A549 (cell line): ENCODE measurements at regions not wholly inside any gene's neighbourhood (a gene's known extent, or its start where the extent isn't known, plus 50 kb on each side); places are given as distances from the start of the nearest gene placed in this dataset.
A peak's percentile ranks its signal among the peaks of the same experiment; 100 is the strongest.

Source experiments
- ATAC-seq, 2 experiments: fragments of 200-7000 bp in 1 of 2; fragments of >200 bp in 1 of 2; cut with Nextera tagmentation in 1 of 2; cut with Tn5 transposase in 1 of 2; 3 replicates each; pipeline versions ENCODE4 v1.8.0 to v1.9.1; 2018 to 2020; ENCODE audit warnings: mild to moderate bottlenecking in 1 of 2, moderate library complexity in 1 of 2
- CTCF ChIA-PET: fragments of 300-600 bp; sonication (Branson Sonifier 250); formaldehyde crosslinking; extraction: SDS; loops from one replicate; lab custom pipeline; 2021; ENCODE audit warnings: antibody characterized with exemption, inconsistent platforms; lab: Yijun Ruan, JAX
- POLR2A ChIA-PET: fragments of 350-600 bp; formaldehyde crosslinking; extraction: SDS; loops from one replicate; lab custom pipeline; 2021; ENCODE audit warnings: antibody characterized with exemption, inconsistent platforms; lab: Yijun Ruan, JAX
- DNase-seq, 2 experiments: peaks; one replicate each; pipeline versions ENCODE4 v3.0.0 to v3.0.0-alpha.2; 2011 to 2016; ENCODE audit warnings: low read depth in 1 of 2, low spot score in 1 of 2
- FAIRE-seq: peaks from 2 replicates; lab custom pipeline; 2011; peaks lifted over from hg19 to GRCh38; lab: Jason Lieb, UNC
- H3K27ac ChIP-seq, 2 experiments: fragments of >200 bp; sonication (Bioruptor Twin); formaldehyde crosslinking; 3 replicates each; pipeline ENCODE4 v1.5.1; 2016 to 2017
- H3K4me1 ChIP-seq: fragments of >200 bp; sonication (Bioruptor Twin); formaldehyde crosslinking; 3 replicates; pipeline ENCODE4 v1.6.1; 2016
- H3K4me2 ChIP-seq: fragments of >200 bp; sonication (Bioruptor Twin); formaldehyde crosslinking; 3 replicates; pipeline ENCODE4 v1.6.1; 2016
- H3K4me3 ChIP-seq: fragments of >200 bp; sonication (Bioruptor Twin); formaldehyde crosslinking; 3 replicates; pipeline ENCODE4 v1.5.1; 2016
- H3K9me3 ChIP-seq: fragments of >200 bp; sonication (Bioruptor Twin); formaldehyde crosslinking; 3 replicates; pipeline ENCODE4 v1.6.1; 2016
- BHLHE40 ChIP-seq: IDR thresholded peaks from 2 replicates; pipeline ENCODE4 v1.6.1; 2012; ENCODE audit warnings: low read depth, low read length, inconsistent platforms
- CBX8 ChIP-seq: fragments of 200-600 bp; sonication (generic); IDR thresholded peaks from 2 replicates; pipeline ENCODE4 v1.6.1; 2016
- CEBPB ChIP-seq, 2 experiments: fragments of >200 bp in 1 of 2; sonication (Bioruptor Twin) in 1 of 2; formaldehyde crosslinking in 1 of 2; IDR thresholded peaks; 2 replicates each; pipeline ENCODE4 v1.6.1; 2012 to 2016
- CHD2 ChIP-seq: fragments of 150-350 bp; IDR thresholded peaks from 2 replicates; pipeline ENCODE4 v1.6.1; 2014; ENCODE audit warnings: low read length; ENCODE audit not compliant: partially characterized antibody
- CHD4 ChIP-seq: fragments of 200-600 bp; sonication (generic); IDR thresholded peaks from 2 replicates; pipeline ENCODE4 v1.6.1; 2016; ENCODE audit warnings: antibody characterized with exemption, mild to moderate bottlenecking, borderline replicate concordance
- EP300 ChIP-seq, 2 experiments: fragments of >200 bp; sonication (Bioruptor Twin); formaldehyde crosslinking; IDR thresholded peaks; 2 replicates in 1 of 2; 3 replicates in 1 of 2; pipeline ENCODE4 v1.6.1; 2016 to 2017
- FOSL2 ChIP-seq, 2 experiments: fragments of 450-650 bp in 1 of 2; fragments of >200 bp in 1 of 2; sonication (Bioruptor Twin) in 1 of 2; formaldehyde crosslinking; IDR thresholded peaks; 2 replicates each; pipeline versions ENCODE4 v1.5.0 to v1.6.1; 2016 to 2020; ENCODE audit warnings: mild to moderate bottlenecking in 1 of 2, moderate library complexity in 1 of 2
- GATA3 ChIP-seq: IDR thresholded peaks from 2 replicates; pipeline ENCODE4 v1.6.1; 2012; ENCODE audit warnings: borderline replicate concordance
- HDAC2 ChIP-seq: fragments of 200-600 bp; sonication (generic); IDR thresholded peaks from 2 replicates; pipeline ENCODE4 v1.6.1; 2016
- HEYL ChIP-seq: fragments of 250-450 bp; sonication (Bioruptor Pico); IDR thresholded peaks from 2 replicates; pipeline ENCODE4 v1.8.0; 2021; ENCODE audit warnings: mild to moderate bottlenecking, moderate library complexity
- HOXB13 ChIP-seq: fragments of 250-450 bp; sonication (Bioruptor Pico); IDR thresholded peaks from 2 replicates; pipeline ENCODE4 v1.5.0; 2020; ENCODE audit warnings: low read depth, mild to moderate bottlenecking, moderate library complexity
- HOXB5 ChIP-seq: fragments of 250-450 bp; sonication (Bioruptor Pico); IDR thresholded peaks from 2 replicates; pipeline ENCODE4 v1.5.0; 2020; ENCODE audit warnings: mild to moderate bottlenecking, moderate library complexity
- MAFK ChIP-seq: fragments of 450-650 bp; IDR thresholded peaks from 2 replicates; pipeline ENCODE4 v1.6.1; 2014; ENCODE audit not compliant: partially characterized antibody
- MAX ChIP-seq: IDR thresholded peaks from 2 replicates; pipeline ENCODE4 v1.6.1; 2012
- MAZ ChIP-seq: fragments of 150-350 bp; IDR thresholded peaks from 2 replicates; pipeline ENCODE4 v1.6.1; 2014; ENCODE audit warnings: antibody characterized with exemption, low read depth, low read length, borderline replicate concordance
- NFE2L2 ChIP-seq: fragments of 150-350 bp; conservative IDR thresholded peaks from 2 replicates; pipeline ENCODE4 v1.6.1; 2014; ENCODE audit warnings: low read length
- PHF8 ChIP-seq: fragments of 200-600 bp; sonication (generic); IDR thresholded peaks from 2 replicates; pipeline ENCODE4 v1.6.1; 2016; ENCODE audit warnings: low read depth, mild to moderate bottlenecking, antibody characterized with exemption, moderate library complexity, borderline replicate concordance
- POLR2A ChIP-seq: IDR thresholded peaks from 2 replicates; pipeline ENCODE4 v1.6.1; 2012; ENCODE audit warnings: mild to moderate bottlenecking, low read length
- RAD21 ChIP-seq, 2 experiments: fragments of >200 bp in 1 of 2; sonication (Bioruptor Twin) in 1 of 2; formaldehyde crosslinking in 1 of 2; IDR thresholded peaks in 1 of 2; conservative IDR thresholded peaks in 1 of 2; 2 replicates in 1 of 2; 3 replicates in 1 of 2; pipeline ENCODE4 v1.6.1; 2012 to 2018; ENCODE audit warnings: inconsistent platforms in 1 of 2
- RCOR1 ChIP-seq: fragments of 150-350 bp; IDR thresholded peaks from 2 replicates; pipeline ENCODE4 v1.6.1; 2014; ENCODE audit warnings: antibody characterized with exemption, low read length, low read depth
- RNF2 ChIP-seq: fragments of 200-600 bp; sonication (generic); IDR thresholded peaks from 2 replicates; pipeline ENCODE4 v1.6.1; 2016; ENCODE audit warnings: low read depth, mild to moderate bottlenecking, antibody characterized with exemption, moderate library complexity, borderline replicate concordance
- SMC3 ChIP-seq: fragments of >200 bp; sonication (Bioruptor Twin); formaldehyde crosslinking; IDR thresholded peaks from 3 replicates; pipeline ENCODE4 v1.6.1; 2018; ENCODE audit warnings: inconsistent platforms
- SREBF2 ChIP-seq: fragments of 450-650 bp; IDR thresholded peaks from 2 replicates; pipeline ENCODE4 v1.6.1; 2014; ENCODE audit warnings: mild to moderate bottlenecking, moderate library complexity
- TP53 ChIP-seq: fragments of 250-450 bp; sonication (Bioruptor Pico); IDR thresholded peaks from 2 replicates; pipeline ENCODE4 v1.5.0; 2021; ENCODE audit warnings: mild to moderate bottlenecking, moderate library complexity
- ZFP36 ChIP-seq: fragments of 450-650 bp; IDR thresholded peaks from 2 replicates; pipeline ENCODE4 v1.6.1; 2014; ENCODE audit warnings: borderline replicate concordance; ENCODE audit not compliant: partially characterized antibody
- WGBS: methylation state at CpG from one replicate; pipeline ENCODE4 v1.1.6; 2017; ENCODE audit errors: missing lambda C conversion rate; 5-methylcytosine and 5-hydroxymethylcytosine counted together
- TF ChIP-seq, protein P1 (sequence below): fragments of 450-650 bp; IDR thresholded peaks from 2 replicates; pipeline ENCODE4 v1.6.1; 2014; ENCODE audit warnings: antibody characterized with exemption
- TF ChIP-seq, protein P2 (sequence below): fragments of 250-450 bp; sonication (Bioruptor Pico); IDR thresholded peaks from 2 replicates; pipeline ENCODE4 v1.5.0; 2021; ENCODE audit warnings: mild to moderate bottlenecking, moderate library complexity, borderline replicate concordance
- TF ChIP-seq, protein P3 (sequence below): fragments of >200 bp; sonication (Bioruptor Twin); formaldehyde crosslinking; IDR thresholded peaks from 3 replicates; pipeline ENCODE4 v1.5.1; 2016

- ChIA-PET POLR2A (no interaction called here), CTCF (interaction anchor here (2.7 kb wide), 1 partner anchor 106 kb away, joined by 12 read pairs; no protein-coding TSS in a partner anchor)
- ATAC-seq (no peak), FAIRE-seq (no peak), DNase-seq (no peak)
- Histone ChIP-seq H3K27ac (no peak overlapping the region), H3K4me2 (no peak overlapping the region), H3K4me3 (no peak overlapping the region), H3K9me3 (no peaks in the 10 kb centered on the region; the same call in 2 of the 3 replicates), H3K4me1 (no peaks in the 10 kb centered on the region)
- 80% methylated on average over 44 of the region's 51 CpGs for WGBS
- TF ChIP-seq CEBPB (IDR thresholded peaks at IDR 0.05) (no peak), NFE2L2 (no peak), ZFP36 (no peak), SMC3 (no peak), GATA3 (no peak), TP53 (CRISPR knock-in tag) (no peak), EP300 (IDR thresholded peaks at IDR 0.05) (no peak), MAFK (no peak), CHD4 (no peak), POLR2A (no peak), HOXB5 (CRISPR knock-in tag) (no peak), RCOR1 (no peak), MAZ (no peak), BHLHE40 (no peak), HOXB13 (CRISPR knock-in tag) (no peak)
- TF ChIP-seq, protein P1, sequence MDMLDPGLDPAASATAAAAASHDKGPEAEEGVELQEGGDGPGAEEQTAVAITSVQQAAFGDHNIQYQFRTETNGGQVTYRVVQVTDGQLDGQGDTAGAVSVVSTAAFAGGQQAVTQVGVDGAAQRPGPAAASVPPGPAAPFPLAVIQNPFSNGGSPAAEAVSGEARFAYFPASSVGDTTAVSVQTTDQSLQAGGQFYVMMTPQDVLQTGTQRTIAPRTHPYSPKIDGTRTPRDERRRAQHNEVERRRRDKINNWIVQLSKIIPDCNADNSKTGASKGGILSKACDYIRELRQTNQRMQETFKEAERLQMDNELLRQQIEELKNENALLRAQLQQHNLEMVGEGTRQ = no peak
- TF ChIP-seq, protein P2, sequence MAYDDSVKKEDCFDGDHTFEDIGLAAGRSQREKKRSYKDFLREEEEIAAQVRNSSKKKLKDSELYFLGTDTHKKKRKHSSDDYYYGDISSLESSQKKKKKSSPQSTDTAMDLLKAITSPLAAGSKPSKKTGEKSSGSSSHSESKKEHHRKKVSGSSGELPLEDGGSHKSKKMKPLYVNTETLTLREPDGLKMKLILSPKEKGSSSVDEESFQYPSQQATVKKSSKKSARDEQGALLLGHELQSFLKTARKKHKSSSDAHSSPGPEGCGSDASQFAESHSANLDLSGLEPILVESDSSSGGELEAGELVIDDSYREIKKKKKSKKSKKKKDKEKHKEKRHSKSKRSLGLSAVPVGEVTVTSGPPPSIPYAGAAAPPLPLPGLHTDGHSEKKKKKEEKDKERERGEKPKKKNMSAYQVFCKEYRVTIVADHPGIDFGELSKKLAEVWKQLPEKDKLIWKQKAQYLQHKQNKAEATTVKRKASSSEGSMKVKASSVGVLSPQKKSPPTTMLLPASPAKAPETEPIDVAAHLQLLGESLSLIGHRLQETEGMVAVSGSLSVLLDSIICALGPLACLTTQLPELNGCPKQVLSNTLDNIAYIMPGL (CRISPR knock-in tag) = no peak
- TF ChIP-seq, protein P3, sequence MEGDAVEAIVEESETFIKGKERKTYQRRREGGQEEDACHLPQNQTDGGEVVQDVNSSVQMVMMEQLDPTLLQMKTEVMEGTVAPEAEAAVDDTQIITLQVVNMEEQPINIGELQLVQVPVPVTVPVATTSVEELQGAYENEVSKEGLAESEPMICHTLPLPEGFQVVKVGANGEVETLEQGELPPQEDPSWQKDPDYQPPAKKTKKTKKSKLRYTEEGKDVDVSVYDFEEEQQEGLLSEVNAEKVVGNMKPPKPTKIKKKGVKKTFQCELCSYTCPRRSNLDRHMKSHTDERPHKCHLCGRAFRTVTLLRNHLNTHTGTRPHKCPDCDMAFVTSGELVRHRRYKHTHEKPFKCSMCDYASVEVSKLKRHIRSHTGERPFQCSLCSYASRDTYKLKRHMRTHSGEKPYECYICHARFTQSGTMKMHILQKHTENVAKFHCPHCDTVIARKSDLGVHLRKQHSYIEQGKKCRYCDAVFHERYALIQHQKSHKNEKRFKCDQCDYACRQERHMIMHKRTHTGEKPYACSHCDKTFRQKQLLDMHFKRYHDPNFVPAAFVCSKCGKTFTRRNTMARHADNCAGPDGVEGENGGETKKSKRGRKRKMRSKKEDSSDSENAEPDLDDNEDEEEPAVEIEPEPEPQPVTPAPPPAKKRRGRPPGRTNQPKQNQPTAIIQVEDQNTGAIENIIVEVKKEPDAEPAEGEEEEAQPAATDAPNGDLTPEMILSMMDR = no peak
These were observed 452.0 kb downstream of the REEP3 start for GRCh38 chr10:63972949-63973827.

GRCh38 chr10:63976538-63976937 is 455.3 kb downstream of the REEP3 start:
- no peak overlapping the region for H3K27ac ChIP-seq
- no peaks in the 10 kb centered on the region for H3K9me3 ChIP-seq
- ChIA-PET CTCF (interaction anchor here (0.9 to 1.2 kb wide), 4 partner anchors 10 to 109 kb away, joined by 3 to 6 read pairs (median 4); no protein-coding TSS in a partner anchor), POLR2A (no interaction called here)
- ATAC-seq = peak; percentile 90 to 97
- H3K4me3 ChIP-seq = no peak overlapping the region
- H3K4me1 ChIP-seq = no peaks in the 10 kb centered on the region
- 10% methylated on average over 5 of the region's 5 CpGs for WGBS
- peak; percentile 25 to 44 for DNase-seq
- no peak overlapping the region for H3K4me2 ChIP-seq
- FAIRE-seq = no peak
- no peak for TF ChIP-seq MAZ
- no peak for TF ChIP-seq HDAC2
- no peak for TF ChIP-seq SREBF2
- TF ChIP-seq, protein P3 = no peak; the same call in 2 of the 3 replicates
- no peak for TF ChIP-seq RNF2
- TF ChIP-seq FOSL2 (IDR thresholded peaks at IDR 0.05) = no peak
- TF ChIP-seq FOSL2 (CRISPR knock-in tag; IDR thresholded peaks at IDR 0.05) = no peak
- TF ChIP-seq PHF8 = no peak
- TF ChIP-seq SMC3 = peak; percentile 30; the same call in 1 of the 3 replicates
- no peak for TF ChIP-seq HEYL (CRISPR knock-in tag)
- TF ChIP-seq MAX = 0 out of 2 replicates have a peak, but pooled peaks have one; percentile 23
- no peak for TF ChIP-seq CBX8
- no peak for TF ChIP-seq POLR2A
- TF ChIP-seq CHD2 = no peak
- peak; percentile 16 to 54; a peak in 2 of 5 replicates for TF ChIP-seq RAD21 (conservative IDR thresholded peaks at IDR 0.05 in 1 of 2, IDR thresholded peaks at IDR 0.05 in 1 of 2)
- TF ChIP-seq, protein P1 = no peak
